Immature natural killer cell (primary cell): ENCODE measurements at regions not wholly inside any gene's neighbourhood (a gene's known extent, or its start where the extent isn't known, plus 50 kb on each side); places are given as distances from the start of the nearest gene placed in this dataset.

Experiments used
- DNase-seq, 3 donors: peaks; one replicate each; pipeline ENCODE4 v3.0.0; 2022; ENCODE audit warnings: mixed read lengths in 1 of 3
- H3K27ac Mint-ChIP-seq, 6 donors: one replicate each; pipeline ENCODE4 v1.8.0; 2020; ENCODE audit warnings: mixed read lengths in 6 of 6, mild to moderate bottlenecking in 5 of 6, inconsistent platforms in 4 of 6, moderate library complexity in 3 of 6
- H3K27me3 Mint-ChIP-seq, 3 donors: one replicate each; pipeline ENCODE4 v1.8.0; 2020 to 2021; ENCODE audit warnings: low read depth in 3 of 3, mild to moderate bottlenecking in 3 of 3, mixed read lengths in 3 of 3, moderate library complexity in 3 of 3, inconsistent platforms in 1 of 3
- H3K36me3 Mint-ChIP-seq, 3 donors: one replicate each; pipeline ENCODE4 v1.8.0; 2020; ENCODE audit warnings: mixed read lengths in 3 of 3, inconsistent platforms in 2 of 3, mild to moderate bottlenecking in 2 of 3
- H3K4me1 Mint-ChIP-seq, 2 donors: one replicate each; pipeline ENCODE4 v1.8.0; 2020; ENCODE audit warnings: inconsistent platforms in 2 of 2, mild to moderate bottlenecking in 2 of 2, mixed read lengths in 2 of 2, moderate library complexity in 1 of 2
- H3K4me3 Mint-ChIP-seq, 5 donors: one replicate each; pipeline ENCODE4 v1.8.0; 2020; ENCODE audit warnings: mild to moderate bottlenecking in 5 of 5, mixed read lengths in 5 of 5, inconsistent platforms in 3 of 5, moderate library complexity in 3 of 5
- H3K9me3 Mint-ChIP-seq, 6 donors: one replicate each; pipeline ENCODE4 v1.8.0; 2020; ENCODE audit warnings: mild to moderate bottlenecking in 6 of 6, mixed read lengths in 6 of 6, inconsistent platforms in 4 of 6, moderate library complexity in 3 of 6

DNA sequence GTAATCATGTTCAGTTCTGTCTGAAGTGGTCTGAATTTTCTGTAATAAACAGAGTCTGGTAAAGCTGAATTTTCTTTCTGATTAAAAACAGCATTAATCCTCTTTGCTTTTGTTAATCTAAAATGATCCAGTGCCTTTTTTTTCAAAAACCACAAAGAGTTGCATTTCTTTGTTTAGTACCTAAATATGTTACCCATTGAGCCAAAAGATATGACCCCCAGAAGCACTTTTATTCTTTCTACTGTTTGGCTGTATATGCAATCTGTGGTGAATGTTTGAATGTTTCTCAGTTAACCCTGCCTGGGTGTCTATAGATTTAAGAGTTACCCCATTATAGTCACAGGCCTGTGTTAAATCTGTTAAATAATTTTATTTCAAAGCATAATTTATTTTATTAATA is 394.8 kb downstream of the PTPRC start:
- Mint-ChIP-seq H3K27ac (no peak overlapping the region), H3K36me3 (peaks cover 0 to 16% (median 5%) of the 10 kb centered on the region in 3 donors), H3K9me3 (peaks cover 0 to 2% (median 0%) of the 10 kb centered on the region in 6 donors), H3K27me3 (peaks cover 0 to 2% (median 0%) of the 10 kb centered on the region in 3 donors), H3K4me1 (peaks cover 33 to 50% of the 10 kb centered on the region in 2 donors), H3K4me3 (peak overlapping the region in 3 of 5 donors; percentile 18 to 34 (median 28))
- no peak for DNase-seq

DNA sequence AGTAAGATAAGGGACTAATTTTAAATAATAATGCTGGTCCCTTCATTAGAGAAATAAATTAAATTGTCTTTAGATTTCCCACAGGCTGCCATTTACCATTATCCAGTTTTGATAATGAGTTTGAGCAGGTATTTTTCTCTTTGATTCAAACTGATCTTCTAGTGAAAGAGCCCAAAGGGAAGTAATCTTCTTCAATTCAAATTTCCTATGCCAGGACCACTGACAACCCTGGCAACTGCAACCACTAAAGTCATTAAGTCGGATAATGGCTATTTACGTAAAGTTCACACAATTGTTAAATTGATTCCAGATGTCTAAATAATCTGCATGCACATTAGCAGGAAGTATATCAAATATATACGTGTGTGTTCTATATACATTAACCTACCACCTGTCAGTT is 399.3 kb downstream of the PTPRC start:
- Mint-ChIP-seq H3K36me3 (peaks cover 0 to 6% (median 0%) of the 10 kb centered on the region in 3 donors), H3K27ac (no peak overlapping the region), H3K4me3 (no peak overlapping the region), H3K27me3 (peaks cover 3 to 8% (median 4%) of the 10 kb centered on the region in 3 donors), H3K9me3 (no peaks in the 10 kb centered on the region), H3K4me1 (peaks cover 44 to 65% of the 10 kb centered on the region in 2 donors)
- no peak for DNase-seq

DNA sequence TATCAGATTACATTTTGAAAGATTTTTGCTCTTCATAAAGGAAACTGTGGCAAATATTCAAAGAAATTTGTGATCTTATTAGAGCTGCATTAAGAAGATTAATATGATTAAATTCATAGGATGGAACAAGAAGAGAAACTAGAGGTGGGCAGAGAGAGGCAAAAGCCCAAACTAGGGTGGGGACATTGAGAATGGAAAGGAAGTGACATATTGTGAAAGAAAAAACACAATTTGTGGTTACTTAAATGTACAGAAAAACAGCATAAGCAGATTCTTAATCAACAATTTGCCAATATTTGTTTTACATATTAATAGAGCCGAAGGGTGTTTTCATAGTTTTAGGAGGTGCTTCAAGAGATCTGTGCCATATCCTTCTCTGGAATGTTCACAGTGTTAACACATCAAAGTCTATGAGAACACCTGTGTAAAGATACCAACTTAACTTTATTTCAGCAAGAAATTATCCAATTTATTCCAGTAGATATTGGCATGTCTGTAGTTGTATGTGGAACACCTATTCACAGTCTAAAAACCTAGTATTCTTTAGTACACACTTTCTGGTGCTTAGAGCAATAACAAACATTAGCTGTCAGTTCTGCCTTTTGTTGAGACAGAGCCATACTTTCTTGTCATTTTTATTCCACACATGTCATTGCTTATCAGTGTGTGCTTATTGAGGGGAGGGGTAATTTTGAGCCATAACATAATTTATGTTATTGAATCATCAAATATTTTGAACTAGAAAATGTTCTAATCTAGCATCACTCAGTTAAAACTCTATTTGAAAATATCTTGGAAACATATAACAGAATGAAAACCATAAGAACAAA is 401.5 kb downstream of the PTPRC start:
- Mint-ChIP-seq H3K27me3 (peaks cover 3 to 10% (median 8%) of the 10 kb centered on the region in 3 donors), H3K36me3 (no peaks in the 10 kb centered on the region), H3K9me3 (no peaks in the 10 kb centered on the region), H3K4me1 (peaks cover 39 to 53% of the 10 kb centered on the region in 2 donors), H3K27ac (peak overlapping the region in 1 of 6 donors; percentile 29), H3K4me3 (peak overlapping the region; percentile 31 to 79 (median 52))
- no peak for DNase-seq

GRCh38 chr1:199041173-199041914 is 402.5 kb downstream of the PTPRC start:
- Mint-ChIP-seq H3K36me3 (no peaks in the 10 kb centered on the region), H3K27ac (peak overlapping the region in 5 of 6 donors; percentile 4 to 70 (median 41)), H3K4me3 (peak overlapping the region; percentile 53 to 81 (median 73)), H3K4me1 (peaks cover 39 to 51% of the 10 kb centered on the region in 2 donors), H3K9me3 (no peaks in the 10 kb centered on the region), H3K27me3 (peaks cover 3 to 10% (median 8%) of the 10 kb centered on the region in 3 donors)
- DNase-seq = peak; percentile 67 to 70 (median 70)

DNA sequence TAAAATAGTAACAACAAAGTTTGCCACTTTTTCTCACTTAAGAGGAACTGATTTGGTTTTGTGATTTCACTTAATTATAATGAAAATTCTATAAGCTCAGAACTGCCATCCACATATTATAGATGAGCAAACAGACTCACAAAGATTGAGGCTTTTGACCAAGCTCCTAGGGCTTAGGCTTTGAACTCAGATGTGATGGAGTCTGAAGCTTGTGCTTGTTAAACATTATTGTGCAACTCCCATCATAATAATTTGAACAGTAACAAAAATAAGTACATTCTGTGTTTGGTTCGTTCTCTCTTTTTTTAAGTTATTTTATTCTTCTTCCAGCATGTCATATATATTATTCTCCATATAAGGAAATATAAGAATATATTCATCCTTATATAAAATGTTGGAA is 403.4 kb downstream of the PTPRC start:
- H3K27ac Mint-ChIP-seq = no peak overlapping the region
- peaks cover 0 to 4% (median 0%) of the 10 kb centered on the region in 6 donors for H3K9me3 Mint-ChIP-seq
- H3K27me3 Mint-ChIP-seq = peaks cover 3 to 10% (median 8%) of the 10 kb centered on the region in 3 donors
- peaks cover 0 to 5% (median 5%) of the 10 kb centered on the region in 3 donors for H3K36me3 Mint-ChIP-seq
- H3K4me1 Mint-ChIP-seq = peaks cover 39 to 51% of the 10 kb centered on the region in 2 donors
- no peak for DNase-seq
- H3K4me3 Mint-ChIP-seq = peak overlapping the region in 1 of 5 donors; percentile 41

GRCh38 chr1:199044191-199044590 is 405.4 kb downstream of the PTPRC start:
- H3K36me3 Mint-ChIP-seq = peaks cover 8 to 23% (median 20%) of the 10 kb centered on the region in 3 donors

GRCh38 chr1:199046618-199047017 is 407.8 kb downstream of the PTPRC start:
- peaks cover 23 to 47% (median 34%) of the 10 kb centered on the region in 6 donors for H3K9me3 Mint-ChIP-seq
- H3K36me3 Mint-ChIP-seq = peaks cover 20 to 35% (median 34%) of the 10 kb centered on the region in 3 donors
- H3K4me1 Mint-ChIP-seq = peaks cover 18 to 42% of the 10 kb centered on the region in 2 donors
- H3K4me3 Mint-ChIP-seq = no peak overlapping the region
- peaks cover 2 to 11% (median 7%) of the 10 kb centered on the region in 3 donors for H3K27me3 Mint-ChIP-seq
- H3K27ac Mint-ChIP-seq = no peak overlapping the region
- no peak for DNase-seq

More at GRCh38 chr1:199044191-199044590, 405.4 kb downstream of the PTPRC start:
- Mint-ChIP-seq H3K4me3 (no peak overlapping the region), H3K4me1 (peaks cover 38 to 66% of the 10 kb centered on the region in 2 donors), H3K9me3 (peaks cover 15 to 23% (median 18%) of the 10 kb centered on the region in 6 donors), H3K27me3 (peaks cover 8 to 10% (median 10%) of the 10 kb centered on the region in 3 donors), H3K27ac (no peak overlapping the region)
- no peak for DNase-seq

- DNase-seq = no peak
- peaks cover 0 to 4% (median 4%) of the 10 kb centered on the region in 3 donors for H3K27me3 Mint-ChIP-seq
- H3K4me1 Mint-ChIP-seq = peaks cover 8 to 10% of the 10 kb centered on the region in 2 donors
- no peak overlapping the region for H3K4me3 Mint-ChIP-seq
- peaks cover 6 to 12% (median 6%) of the 10 kb centered on the region in 3 donors for H3K36me3 Mint-ChIP-seq
- no peak overlapping the region for H3K27ac Mint-ChIP-seq
- peaks cover 3 to 20% (median 13%) of the 10 kb centered on the region in 6 donors for H3K9me3 Mint-ChIP-seq
These were observed 415.9 kb downstream of the PTPRC start for GRCh38 chr1:199054694-199055093.

DNA sequence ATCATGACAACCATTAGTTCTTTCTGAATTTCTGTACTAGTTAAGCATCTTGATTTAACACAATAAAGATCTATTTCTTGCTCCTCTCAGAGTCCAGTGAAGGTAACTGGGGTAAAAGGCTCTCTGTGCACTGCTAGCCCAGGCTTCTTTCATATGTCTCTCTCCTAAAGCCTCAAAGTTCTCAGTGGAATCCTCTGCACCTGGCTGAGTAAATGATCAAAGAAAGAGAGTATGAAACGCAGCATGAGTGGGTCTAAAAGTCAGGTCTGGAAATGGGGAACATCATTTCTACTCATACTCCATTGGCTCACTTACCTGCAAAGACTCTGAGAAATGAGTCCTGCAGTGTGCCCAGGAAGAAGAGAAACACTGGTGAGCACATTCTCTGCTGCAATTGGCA is 418.5 kb downstream of the PTPRC start:
- H3K36me3 Mint-ChIP-seq = no peaks in the 10 kb centered on the region
- H3K27me3 Mint-ChIP-seq = peaks cover 0 to 4% (median 3%) of the 10 kb centered on the region in 3 donors
- no peak overlapping the region for H3K4me3 Mint-ChIP-seq
- H3K4me1 Mint-ChIP-seq = peaks cover 8 to 10% of the 10 kb centered on the region in 2 donors
- DNase-seq = no peak
- H3K9me3 Mint-ChIP-seq = peaks cover 0 to 2% (median 0%) of the 10 kb centered on the region in 6 donors
- H3K27ac Mint-ChIP-seq = no peak overlapping the region

DNA sequence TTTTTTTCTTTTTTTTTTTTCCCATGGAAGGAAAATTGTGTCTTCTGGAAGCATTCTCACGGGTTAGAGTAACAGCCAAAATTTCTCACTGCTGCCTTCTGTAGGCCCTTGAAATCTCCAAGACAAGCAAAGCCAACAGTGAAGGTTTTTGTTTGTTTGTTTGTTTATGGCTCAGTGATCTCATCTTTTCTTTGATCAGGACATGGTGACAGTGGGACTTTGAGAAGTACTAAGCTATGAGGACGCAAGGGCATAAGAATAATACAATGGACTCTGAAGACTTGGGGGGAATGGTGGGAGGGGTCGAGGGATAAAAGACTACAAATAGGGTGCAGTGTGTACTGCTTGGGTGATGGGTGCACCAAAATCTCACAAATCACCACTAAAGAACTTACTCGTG is 419.4 kb downstream of the PTPRC start:
- no peak for DNase-seq
- peaks cover 0 to 4% (median 0%) of the 10 kb centered on the region in 3 donors for H3K36me3 Mint-ChIP-seq
- no peak overlapping the region for H3K27ac Mint-ChIP-seq
- H3K27me3 Mint-ChIP-seq = peaks cover 0 to 4% (median 3%) of the 10 kb centered on the region in 3 donors
- H3K4me1 Mint-ChIP-seq = peaks cover 8 to 10% of the 10 kb centered on the region in 2 donors
- H3K9me3 Mint-ChIP-seq = peaks cover 0 to 2% (median 0%) of the 10 kb centered on the region in 6 donors
- no peak overlapping the region for H3K4me3 Mint-ChIP-seq

DNA sequence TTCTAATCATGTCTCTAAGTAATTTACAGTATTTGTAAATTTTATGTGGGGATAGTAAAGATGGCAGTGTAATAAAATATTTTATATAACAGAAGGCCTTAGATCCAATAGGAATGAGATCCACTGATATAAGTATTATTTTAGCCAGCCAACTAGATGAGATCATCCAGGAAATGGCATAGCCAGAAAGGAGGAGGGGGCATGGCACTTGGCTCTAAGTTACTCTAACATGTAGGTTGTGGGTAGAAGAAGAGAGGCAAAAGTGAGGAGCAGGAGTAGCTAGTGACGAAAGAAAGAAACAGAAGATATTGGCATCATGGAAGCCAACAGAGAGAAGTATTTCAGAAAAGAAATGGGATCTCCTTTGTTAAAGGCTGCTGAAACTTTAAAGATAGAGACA is 426.1 kb downstream of the PTPRC start:
- Mint-ChIP-seq H3K36me3 (peaks cover 0 to 4% (median 0%) of the 10 kb centered on the region in 3 donors), H3K27ac (no peak overlapping the region), H3K27me3 (peaks cover 0 to 3% (median 2%) of the 10 kb centered on the region in 3 donors), H3K4me1 (no peaks in the 10 kb centered on the region), H3K4me3 (no peak overlapping the region), H3K9me3 (no peaks in the 10 kb centered on the region)
- DNase-seq = no peak

GRCh38 chr1:199067483-199067882 is 428.6 kb downstream of the PTPRC start:
- Mint-ChIP-seq H3K4me1 (no peaks in the 10 kb centered on the region), H3K27me3 (peaks cover 0 to 2% (median 1%) of the 10 kb centered on the region in 3 donors), H3K36me3 (peaks cover 0 to 4% (median 0%) of the 10 kb centered on the region in 3 donors), H3K4me3 (no peak overlapping the region), H3K9me3 (no peaks in the 10 kb centered on the region), H3K27ac (no peak overlapping the region)
- no peak for DNase-seq

DNA sequence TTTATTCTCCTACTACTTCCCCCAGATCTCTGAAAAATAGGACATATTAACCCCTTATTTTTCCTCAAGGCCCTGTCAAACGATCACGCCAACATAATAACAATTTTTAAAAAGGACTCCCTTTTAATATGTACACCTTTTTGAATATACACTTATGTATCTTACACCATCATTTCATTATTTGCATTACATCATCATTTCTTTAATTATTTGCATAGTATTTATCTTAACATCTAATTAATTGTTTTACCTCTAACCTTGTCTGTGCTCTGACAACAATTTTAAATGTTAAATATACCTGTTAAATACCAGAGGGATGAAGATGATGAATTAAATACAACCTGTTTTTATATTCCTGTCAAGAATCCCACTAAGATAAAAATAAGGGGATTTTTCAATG is 432.2 kb downstream of the PTPRC start:
- Mint-ChIP-seq H3K4me3 (no peak overlapping the region), H3K4me1 (peaks cover 0 to 7% of the 10 kb centered on the region in 2 donors), H3K27me3 (peaks cover 1 to 6% (median 2%) of the 10 kb centered on the region in 3 donors), H3K27ac (no peak overlapping the region), H3K9me3 (peaks cover 0 to 2% (median 0%) of the 10 kb centered on the region in 6 donors), H3K36me3 (no peaks in the 10 kb centered on the region)
- DNase-seq = no peak
